GM19351 (cell line): ENCODE measurements at regions not wholly inside any gene's neighbourhood (a gene's known extent, or its start where the extent isn't known, plus 50 kb on each side); places are given as distances from the start of the nearest gene placed in this dataset.

Source experiments
- ATAC-seq: cut with Tn5 transposase; IDR thresholded peaks from one replicate; pipeline ENCODE4 v1.9.1; 2021; ENCODE audit warnings: mild to moderate bottlenecking, moderate library complexity; ENCODE audit not compliant: unreplicated experiment

- ATAC-seq, result no peak
These were observed 718.9 kb upstream of the FANCL start for GRCh38 chr2:58959996-58960395.

- ATAC-seq, result no peak
These were observed 716.2 kb upstream of the FANCL start for GRCh38 chr2:58957188-58957840.

- ATAC-seq, result no peak
These were observed 713.8 kb upstream of the FANCL start for GRCh38 chr2:58954880-58955385.

- ATAC-seq, result no peak
These were observed 710.6 kb upstream of the FANCL start for GRCh38 chr2:58951722-58952121.

- ATAC-seq, result no peak
These were observed 709.8 kb upstream of the FANCL start for GRCh38 chr2:58950795-58951462.

GRCh38 chr2:58939388-58939787 lies 698.3 kb upstream of the FANCL start:
- ATAC-seq, result no peak

- no peak for ATAC-seq
These were observed 697.9 kb upstream of the FANCL start for GRCh38 chr2:58938988-58939387.

GRCh38 chr2:58932801-58933200 lies 691.7 kb upstream of the FANCL start:
- no peak for ATAC-seq

- ATAC-seq, result no peak
These were observed 689.4 kb upstream of the FANCL start for GRCh38 chr2:58930537-58930936.

- ATAC-seq, result no peak
These were observed 687.8 kb upstream of the FANCL start for GRCh38 chr2:58928973-58929372.

GRCh38 chr2:58928391-58928790 lies 687.3 kb upstream of the FANCL start:
- no peak for ATAC-seq

GRCh38 chr2:58926112-58926511 lies 685.0 kb upstream of the FANCL start:
- no peak for ATAC-seq

GRCh38 chr2:58925676-58926081 lies 684.6 kb upstream of the FANCL start:
- no peak for ATAC-seq

GRCh38 chr2:58923869-58924268 lies 682.7 kb upstream of the FANCL start:
- no peak for ATAC-seq

GRCh38 chr2:58922245-58922644 lies 681.1 kb upstream of the FANCL start:
- ATAC-seq, result no peak

GRCh38 chr2:58921676-58922075 lies 680.6 kb upstream of the FANCL start:
- ATAC-seq, result no peak

GRCh38 chr2:58920001-58920400 lies 678.9 kb upstream of the FANCL start:
- ATAC-seq, result no peak

GRCh38 chr2:58919316-58919715 lies 678.2 kb upstream of the FANCL start:
- no peak for ATAC-seq

- no peak for ATAC-seq
These were observed 677.0 kb upstream of the FANCL start for GRCh38 chr2:58918141-58918540.

GRCh38 chr2:58917596-58917995 lies 676.5 kb upstream of the FANCL start:
- ATAC-seq, result no peak

- no peak for ATAC-seq
These were observed 674.9 kb upstream of the FANCL start for GRCh38 chr2:58916063-58916462.

- ATAC-seq, result no peak
These were observed 673.8 kb upstream of the FANCL start for GRCh38 chr2:58914733-58915505.
